Fibroblast of skin of back (primary cell): ENCODE measurements at regions not wholly inside any gene's neighbourhood (a gene's known extent, or its start where the extent isn't known, plus 50 kb on each side); places are given as distances from the start of the nearest gene placed in this dataset.

Source experiments
- DNase-seq: peaks from one replicate; pipeline ENCODE4 v3.0.0-alpha.2; 2013

GRCh38 chr3:152054315-152054714 lies 180.9 kb downstream of the SUCNR1 start:
- no peak for DNase-seq

- no peak for DNase-seq
Observed at GRCh38 chr3:152056073-152056472, 182.6 kb downstream of the SUCNR1 start.

GRCh38 chr3:152056481-152056880 lies 183.0 kb downstream of the SUCNR1 start:
- no peak for DNase-seq

- DNase-seq, result no peak
Observed at GRCh38 chr3:152056987-152057386, 183.5 kb downstream of the SUCNR1 start.

- peak; percentile 80 for DNase-seq
Observed at GRCh38 chr3:152058856-152059255, 185.4 kb downstream of the SUCNR1 start.

- no peak for DNase-seq
Observed at GRCh38 chr3:152060701-152061100, 187.3 kb downstream of the SUCNR1 start.

GRCh38 chr3:152061296-152061695 lies 187.9 kb downstream of the SUCNR1 start:
- DNase-seq, result no peak

GRCh38 chr3:152069871-152070270 lies 196.4 kb downstream of the SUCNR1 start:
- DNase-seq, result no peak

- DNase-seq, result no peak
Observed at GRCh38 chr3:152071315-152071714, 197.4 kb upstream of the MBNL1 start.

- DNase-seq, result peak; percentile 68
Observed at GRCh38 chr3:152071924-152072323, 196.8 kb upstream of the MBNL1 start.

GRCh38 chr3:152073267-152073666 lies 195.5 kb upstream of the MBNL1 start:
- DNase-seq, result peak; percentile 86

- DNase-seq, result peak; percentile 35
Observed at GRCh38 chr3:152076148-152076547, 192.6 kb upstream of the MBNL1 start.

GRCh38 chr3:152079980-152080379 lies 188.7 kb upstream of the MBNL1 start:
- DNase-seq, result no peak

GRCh38 chr3:152083135-152083534 lies 185.6 kb upstream of the MBNL1 start:
- no peak for DNase-seq

- DNase-seq, result no peak
Observed at GRCh38 chr3:152084441-152085158, 184.1 kb upstream of the MBNL1 start.

- peak; percentile 19 for DNase-seq
Observed at GRCh38 chr3:152087153-152087552, 181.6 kb upstream of the MBNL1 start.

- no peak for DNase-seq
Observed at GRCh38 chr3:152089528-152089927, 179.2 kb upstream of the MBNL1 start.

GRCh38 chr3:152091725-152092124 lies 177.0 kb upstream of the MBNL1 start:
- no peak for DNase-seq

- no peak for DNase-seq
Observed at GRCh38 chr3:152093901-152094300, 174.8 kb upstream of the MBNL1 start.

- DNase-seq, result no peak
Observed at GRCh38 chr3:152094406-152094805, 174.3 kb upstream of the MBNL1 start.

GRCh38 chr3:152095472-152095871 lies 173.3 kb upstream of the MBNL1 start:
- no peak for DNase-seq

- DNase-seq, result no peak
Observed at GRCh38 chr3:152096280-152096906, 172.3 kb upstream of the MBNL1 start.

- DNase-seq, result no peak
Observed at GRCh38 chr3:152097120-152097519, 171.6 kb upstream of the MBNL1 start.

GRCh38 chr3:152097770-152098169 lies 171.0 kb upstream of the MBNL1 start:
- no peak for DNase-seq
